GM23338 (cell line): ENCODE measurements at regions not wholly inside any gene's neighbourhood (a gene's known extent, or its start where the extent isn't known, plus 50 kb on each side); places are given as distances from the start of the nearest gene placed in this dataset.

Experiments used
- ATAC-seq: fragments of 200-7000 bp; cut with Tn5 transposase; 3 replicates; pipeline ENCODE4 v1.9.1; 2020
- DNase-seq: peaks from one replicate; pipeline ENCODE4 v3.0.0-alpha.2; 2015; ENCODE audit warnings: low spot score
- H2AFZ ChIP-seq: fragments of 200-600 bp; sonication (generic); 2 replicates; pipeline ENCODE4 v1.8.0; 2016; ENCODE audit warnings: antibody characterized with exemption, mild to moderate bottlenecking, moderate library complexity
- H3F3A ChIP-seq: fragments of 200-600 bp; sonication (generic); replicated peaks from 2 replicates; pipeline ENCODE4 v1.8.0; 2017; ENCODE audit warnings: antibody characterized with exemption, mixed run types, low read depth
- H3K27ac ChIP-seq: fragments of 200-600 bp; sonication (generic); 2 replicates; pipeline ENCODE4 v1.6.1; 2016; ENCODE audit warnings: low read depth
- H3K27me3 ChIP-seq: fragments of 200-600 bp; sonication (generic); 2 replicates; pipeline ENCODE4 v1.8.0; 2016; ENCODE audit warnings: mild to moderate bottlenecking, mixed run types, moderate library complexity; ENCODE audit not compliant: insufficient read depth
- H3K36me3 ChIP-seq: fragments of 200-600 bp; sonication (generic); 2 replicates; pipeline ENCODE4 v1.8.0; 2016; ENCODE audit warnings: mild to moderate bottlenecking; ENCODE audit not compliant: insufficient read depth
- H3K4me1 ChIP-seq: fragments of 200-600 bp; sonication (generic); 2 replicates; pipeline ENCODE4 v1.8.0; 2016; ENCODE audit warnings: mild to moderate bottlenecking, moderate library complexity; ENCODE audit not compliant: insufficient read depth
- H3K4me2 ChIP-seq: fragments of 200-600 bp; sonication (generic); 2 replicates; pipeline ENCODE4 v1.7.1; 2017; ENCODE audit warnings: mixed run types
- H3K4me3 ChIP-seq: fragments of 200-600 bp; sonication (generic); 2 replicates; pipeline ENCODE4 v1.6.1; 2016; ENCODE audit warnings: mixed run types
- H3K79me2 ChIP-seq: fragments of 200-600 bp; sonication (generic); replicated peaks from 2 replicates; pipeline ENCODE4 v1.8.0; 2017; ENCODE audit warnings: mild to moderate bottlenecking; ENCODE audit not compliant: insufficient read depth
- H3K9me2 ChIP-seq: fragments of 200-600 bp; sonication (generic); 2 replicates; pipeline ENCODE4 v1.8.0; 2017; ENCODE audit not compliant: insufficient read depth
- H4K20me1 ChIP-seq: fragments of 200-600 bp; sonication (generic); replicated peaks from 2 replicates; pipeline ENCODE4 v1.8.0; 2017; ENCODE audit warnings: mild to moderate bottlenecking; ENCODE audit not compliant: insufficient read depth
- H3K27ac Mint-ChIP-seq: 2 replicates; pipeline ENCODE4 v1.8.0; 2020; ENCODE audit warnings: inconsistent platforms, mild to moderate bottlenecking, moderate library complexity, mixed read lengths
- H3K27me3 Mint-ChIP-seq: 3 replicates; pipeline ENCODE4 v1.8.0; 2022; ENCODE audit warnings: low read depth, mild to moderate bottlenecking, moderate library complexity, mixed read lengths, inconsistent platforms; ENCODE audit not compliant: insufficient read depth, poor library complexity
- H3K36me3 Mint-ChIP-seq: 3 replicates; pipeline ENCODE4 v1.8.0; 2021; ENCODE audit warnings: low read depth, mild to moderate bottlenecking, inconsistent platforms, moderate library complexity, mixed read lengths
- H3K4me1 Mint-ChIP-seq: 3 replicates; pipeline ENCODE4 v1.8.0; 2020; ENCODE audit warnings: mild to moderate bottlenecking, inconsistent platforms, mixed read lengths
- H3K4me3 Mint-ChIP-seq: 3 replicates; pipeline ENCODE4 v1.8.0; 2021; ENCODE audit warnings: moderate library complexity, mild to moderate bottlenecking, inconsistent platforms, mixed read lengths
- H3K9me3 Mint-ChIP-seq: 3 replicates; pipeline ENCODE4 v1.8.0; 2020; ENCODE audit warnings: moderate library complexity, mild to moderate bottlenecking, inconsistent platforms, mixed read lengths
- CREB1 ChIP-seq: fragments of 250-450 bp; sonication (Bioruptor Pico); IDR thresholded peaks from 2 replicates; pipeline ENCODE4 v1.5.0; 2020; ENCODE audit warnings: low read depth, mild to moderate bottlenecking, moderate library complexity
- CTCF ChIP-seq, 2 experiments: fragments of 200-600 bp in 1 of 2; sonication (generic) in 1 of 2; conservative IDR thresholded peaks; 2 replicates each; pipeline versions ENCODE4 v1.5.1 to v1.6.1; 2016 to 2017; ENCODE audit warnings: antibody characterized with exemption in 2 of 2, low read depth in 2 of 2, mild to moderate bottlenecking in 2 of 2, moderate library complexity in 1 of 2
- ETS1 ChIP-seq: IDR thresholded peaks from 2 replicates; pipeline ENCODE4 v1.6.1; 2016; ENCODE audit warnings: antibody characterized with exemption
- EZH2 ChIP-seq: fragments of 200-600 bp; sonication (generic); IDR thresholded peaks from one replicate; pipeline ENCODE4 v1.8.0; 2017; ENCODE audit warnings: antibody characterized with exemption, mild to moderate bottlenecking, low read depth; ENCODE audit not compliant: unreplicated experiment
- EZH2phosphoT487 ChIP-seq: fragments of 200-600 bp; sonication (generic); IDR thresholded peaks from one replicate; pipeline ENCODE4 v1.8.1; 2018; ENCODE audit warnings: antibody characterized with exemption; ENCODE audit not compliant: unreplicated experiment
- JUNB ChIP-seq: IDR thresholded peaks from one replicate; pipeline ENCODE4 v1.6.1; 2016; ENCODE audit warnings: antibody characterized with exemption; ENCODE audit not compliant: unreplicated experiment
- NANOG ChIP-seq: IDR thresholded peaks from 2 replicates; pipeline ENCODE4 v1.6.1; 2016; ENCODE audit warnings: antibody characterized with exemption, borderline replicate concordance
- POLR2AphosphoS5 ChIP-seq: IDR thresholded peaks from 2 replicates; pipeline ENCODE4 v1.6.1; 2016; ENCODE audit warnings: antibody characterized with exemption, low read depth
- REST ChIP-seq: IDR thresholded peaks from one replicate; pipeline ENCODE4 v1.6.1; 2018; ENCODE audit warnings: antibody characterized with exemption; ENCODE audit not compliant: unreplicated experiment
- STAT1 ChIP-seq: IDR thresholded peaks from one replicate; pipeline ENCODE4 v1.6.1; 2016; ENCODE audit warnings: antibody characterized with exemption; ENCODE audit not compliant: unreplicated experiment
- ZNF114 ChIP-seq: fragments of 250-450 bp; sonication (Bioruptor Pico); IDR thresholded peaks from 2 replicates; pipeline ENCODE4 v1.5.0; 2020; ENCODE audit warnings: mild to moderate bottlenecking, moderate library complexity
- ZNF331 ChIP-seq: fragments of 250-450 bp; sonication (Bioruptor Pico); IDR thresholded peaks from 2 replicates; pipeline ENCODE4 v1.5.0; 2020; ENCODE audit warnings: low read depth, mild to moderate bottlenecking, moderate library complexity
- ZNF462 ChIP-seq: fragments of 250-450 bp; sonication (Bioruptor Pico); IDR thresholded peaks from 2 replicates; pipeline ENCODE4 v1.5.0; 2020; ENCODE audit warnings: mild to moderate bottlenecking, moderate library complexity

- 0 out of 2 replicates have a peak, but pooled peaks cover 7% of the 10 kb centered on the region for H3K36me3 ChIP-seq
- Mint-ChIP-seq H3K27me3 (no peaks in the 10 kb centered on the region), H3K4me1 (peaks cover 21% of the 10 kb centered on the region), H3K4me3 (no peak overlapping the region), H3K36me3 (peaks cover 23% of the 10 kb centered on the region), H3K9me3 (peaks cover 21% of the 10 kb centered on the region), H3K27ac (no peak overlapping the region)
- H3F3A ChIP-seq = peaks cover 7% of the 10 kb centered on the region
- peaks cover 17% of the 10 kb centered on the region for H3K9me2 ChIP-seq
- DNase-seq = no peak
- H3K4me2 ChIP-seq = no peak overlapping the region
- H4K20me1 ChIP-seq = no peaks in the 10 kb centered on the region
- no peak for ATAC-seq
- no peaks in the 10 kb centered on the region for H3K79me2 ChIP-seq
- H3K27me3 ChIP-seq = no peaks in the 10 kb centered on the region
- TF ChIP-seq NANOG (no peak), CREB1 (CRISPR knock-in tag) (no peak), CTCF (conservative IDR thresholded peaks at IDR 0.05; ENCODE audit: low read depth in 2 of 2) (no peak), STAT1 (no peak), EZH2 (no peak), ZNF114 (CRISPR knock-in tag) (no peak), JUNB (no peak), ZNF331 (CRISPR knock-in tag) (no peak), EZH2phosphoT487 (no peak), REST (no peak), POLR2AphosphoS5 (no peak), ETS1 (no peak), ZNF462 (CRISPR knock-in tag) (no peak)
- peak overlapping the region; percentile 94 for H2AFZ ChIP-seq
- H3K4me3 ChIP-seq = no peak overlapping the region
- H3K27ac ChIP-seq = no peak overlapping the region
- H3K4me1 ChIP-seq = peaks cover 12% of the 10 kb centered on the region
These were observed 321.3 kb downstream of the BLID start for GRCh38 chr11:121794671-121795141.
